ENCODE measurements at regions not wholly inside any gene's neighbourhood (a gene's known extent, or its start where the extent isn't known, plus 50 kb on each side); places are given as distances from the start of the nearest gene placed in this dataset.
"Not testable (repeated sequence)": the region's sequence is repeated elsewhere in the genome, so short reads cannot be mapped to it uniquely, and the experiment has no call there.

- DNase-seq = no peak
- intact Hi-C loops (cut with DNase I, micrococcal nuclease) = no loop called here
- ATAC-seq = no peak
Observed at GRCh38 chr5:86507574-86507973, 110.2 kb upstream of the COX7C start.

- ATAC-seq; DNase-seq; intact Hi-C loops (cut with DNase I, micrococcal nuclease): not testable (repeated sequence)
Observed at GRCh38 chr5:86510330-86510915, 107.3 kb upstream of the COX7C start.

DNA sequence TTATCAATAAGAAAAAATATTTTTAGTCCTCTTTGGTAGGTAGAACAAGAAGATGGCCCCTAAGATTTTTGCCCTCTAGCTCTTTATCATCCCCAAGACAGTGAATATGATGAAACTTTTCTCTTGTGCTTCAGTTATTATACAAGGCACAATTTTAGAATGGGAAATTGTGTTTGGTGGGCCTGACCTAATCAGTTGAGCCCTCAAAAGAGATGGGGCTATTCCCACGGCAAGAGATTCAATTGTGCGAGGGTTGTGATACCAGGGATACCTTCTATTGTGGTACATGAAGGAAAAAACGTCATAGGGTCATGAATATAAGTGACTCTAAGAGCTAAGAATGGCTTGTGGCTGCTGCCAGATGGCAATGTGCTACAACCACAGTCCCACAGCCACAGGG is 94.0 kb upstream of the COX7C start:
- intact Hi-C loops (cut with DNase I, micrococcal nuclease) = no loop called here
- DNase-seq (no peak), ATAC-seq (no peak)

- intact Hi-C loops (cut with DNase I, micrococcal nuclease) = no loop called here
- DNase-seq = no peak
- ATAC-seq = no peak
Observed at GRCh38 chr5:86525622-86526021, 92.1 kb upstream of the COX7C start.

DNA sequence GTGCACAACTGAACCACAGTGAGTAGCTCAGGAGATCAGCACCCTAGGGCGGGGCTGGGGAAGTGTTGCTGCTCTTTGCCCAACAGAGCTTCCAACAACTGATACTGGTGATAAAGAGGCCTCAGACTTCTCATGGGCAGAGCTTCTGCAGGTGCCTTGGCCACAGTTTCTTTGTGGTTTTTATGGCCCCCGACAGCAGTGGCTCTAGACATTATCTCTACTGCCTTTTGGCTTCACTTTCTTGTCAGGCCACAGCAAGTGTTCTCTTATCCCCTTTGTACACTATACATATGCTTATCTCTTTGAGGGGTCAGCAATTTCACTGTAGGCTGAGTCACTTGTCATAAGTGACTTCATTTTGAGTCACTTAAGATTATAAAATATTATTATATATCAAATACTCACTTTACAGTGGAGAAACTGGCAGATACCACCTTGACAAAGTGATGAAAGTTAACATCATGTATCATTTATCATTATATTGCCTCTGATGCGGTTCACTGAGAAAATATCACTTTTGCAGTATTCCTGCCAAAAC is 90.9 kb upstream of the COX7C start:
- no peak for ATAC-seq
- intact Hi-C loops (cut with DNase I, micrococcal nuclease) = no loop called here
- DNase-seq = peak in 1 of 2 donors; percentile 2

GRCh38 chr5:86532429-86532828 is 85.3 kb upstream of the COX7C start:
- DNase-seq (no peak), ATAC-seq (no peak)
- intact Hi-C loops (cut with DNase I, micrococcal nuclease) = no loop called here

- intact Hi-C loops (cut with DNase I, micrococcal nuclease) = no loop called here
- DNase-seq (no peak), ATAC-seq (no peak)
Observed at GRCh38 chr5:86536396-86536795, 81.3 kb upstream of the COX7C start.

- DNase-seq (no peak), ATAC-seq (no peak)
- intact Hi-C loops (cut with DNase I, micrococcal nuclease) = no loop called here
Observed at GRCh38 chr5:86542532-86542931, 75.2 kb upstream of the COX7C start.

GRCh38 chr5:86546044-86546443 is 71.7 kb upstream of the COX7C start:
- no peak for DNase-seq
- intact Hi-C loops (cut with DNase I, micrococcal nuclease) = no loop called here

GRCh38 chr5:86546582-86546981 is 71.2 kb upstream of the COX7C start:
- intact Hi-C loops (cut with DNase I, micrococcal nuclease) = no loop called here
- ATAC-seq (no peak), DNase-seq (no peak)

More at GRCh38 chr5:86546044-86546443, 71.7 kb upstream of the COX7C start:
- ATAC-seq = no peak

GRCh38 chr5:86554638-86555037 is 63.1 kb upstream of the COX7C start:
- ATAC-seq (no peak), DNase-seq (no peak)
- intact Hi-C loops (cut with DNase I, micrococcal nuclease) = no loop called here

- no peak for ATAC-seq
- DNase-seq = no peak
- intact Hi-C loops (cut with DNase I, micrococcal nuclease) = no loop called here
Observed at GRCh38 chr5:86557920-86558319, 59.8 kb upstream of the COX7C start.

DNA sequence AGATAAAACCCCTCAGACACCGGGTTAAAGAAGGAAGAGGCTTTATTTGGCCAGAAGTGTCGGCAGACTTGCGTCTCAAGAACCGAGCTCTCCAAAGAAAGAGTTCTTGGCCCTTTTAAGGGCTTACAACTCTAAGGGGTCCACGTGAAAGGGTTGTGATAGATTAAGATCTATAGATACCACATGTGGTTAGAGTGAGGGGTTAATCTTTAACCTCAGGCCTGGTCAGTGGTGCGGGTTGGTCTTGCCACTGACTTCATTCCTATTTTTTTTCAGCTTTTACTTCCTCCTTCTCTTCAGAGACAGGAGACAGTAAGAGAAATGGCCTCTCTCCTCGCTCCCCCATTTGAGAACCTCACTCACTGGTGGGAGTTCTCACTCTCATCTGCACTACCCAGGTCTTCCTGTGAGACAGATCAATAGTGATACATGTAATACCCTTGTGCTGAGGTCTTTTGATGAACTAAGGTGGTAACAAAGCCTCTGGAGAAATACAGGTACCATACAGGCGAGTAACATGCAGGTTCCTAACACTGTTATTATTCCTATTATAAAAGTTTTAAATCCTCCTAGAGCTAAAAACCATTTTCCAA is 52.4 kb upstream of the COX7C start:
- no peak for ATAC-seq
- intact Hi-C loops (cut with DNase I, micrococcal nuclease) = no loop called here
- no peak for DNase-seq

DNA sequence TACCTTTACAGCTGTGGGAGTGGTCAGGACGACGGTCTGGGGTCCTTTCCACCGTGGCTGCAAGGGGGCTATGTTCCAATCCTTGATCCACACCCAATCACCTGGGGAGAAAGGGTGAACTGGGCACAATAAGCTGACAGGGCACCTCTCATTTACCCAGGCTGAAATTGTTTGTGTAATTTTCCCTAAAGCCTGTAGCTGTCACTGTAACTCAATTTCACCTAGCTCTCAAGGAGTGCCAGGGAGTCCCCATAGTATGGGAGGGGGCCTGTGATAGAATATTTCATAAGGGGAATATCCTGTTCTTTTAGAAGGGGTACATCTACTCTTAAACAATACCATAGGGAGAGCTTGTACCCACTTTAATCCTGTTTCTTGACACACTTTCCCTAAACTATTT is 51.7 kb upstream of the COX7C start:
- ATAC-seq; intact Hi-C loops (cut with DNase I, micrococcal nuclease); DNase-seq: not testable (repeated sequence)
